ENCODE measurements at regions not wholly inside any gene's neighbourhood (a gene's known extent, or its start where the extent isn't known, plus 50 kb on each side); places are given as distances from the start of the nearest gene placed in this dataset.
"Not testable (repeated sequence)": the region's sequence is repeated elsewhere in the genome, so short reads cannot be mapped to it uniquely, and the experiment has no call there.

DNA sequence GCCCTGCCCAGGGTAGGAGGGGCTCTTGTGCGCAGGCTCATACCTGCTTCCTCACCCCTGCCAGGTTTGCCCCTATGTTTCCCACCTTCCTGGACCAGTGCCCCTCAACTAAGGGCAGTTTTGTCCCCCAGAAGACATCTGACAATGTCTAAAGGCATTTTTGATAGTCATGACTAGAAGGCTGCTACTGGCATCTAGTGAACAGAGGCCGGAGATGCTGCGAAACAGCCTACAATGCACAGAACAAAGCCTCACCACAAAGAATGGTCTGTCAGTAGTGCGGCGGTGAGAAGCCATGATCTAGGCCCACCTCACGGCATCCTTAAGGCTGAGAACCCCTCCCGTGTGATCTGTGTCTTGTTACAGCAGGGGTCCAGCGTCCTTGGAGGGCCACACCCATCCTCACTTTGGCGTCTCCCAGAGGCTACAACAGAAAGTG lies 96.0 kb downstream of the TMEM17 start:
- DNase-seq = peak; percentile 22

GRCh38 chr2:62409442-62409841 lies 96.6 kb downstream of the TMEM17 start:
- no peak for DNase-seq

GRCh38 chr2:62408241-62408677 lies 97.7 kb downstream of the TMEM17 start:
- DNase-seq = no peak

GRCh38 chr2:62407838-62408237 lies 98.2 kb downstream of the TMEM17 start:
- no peak for DNase-seq

DNA sequence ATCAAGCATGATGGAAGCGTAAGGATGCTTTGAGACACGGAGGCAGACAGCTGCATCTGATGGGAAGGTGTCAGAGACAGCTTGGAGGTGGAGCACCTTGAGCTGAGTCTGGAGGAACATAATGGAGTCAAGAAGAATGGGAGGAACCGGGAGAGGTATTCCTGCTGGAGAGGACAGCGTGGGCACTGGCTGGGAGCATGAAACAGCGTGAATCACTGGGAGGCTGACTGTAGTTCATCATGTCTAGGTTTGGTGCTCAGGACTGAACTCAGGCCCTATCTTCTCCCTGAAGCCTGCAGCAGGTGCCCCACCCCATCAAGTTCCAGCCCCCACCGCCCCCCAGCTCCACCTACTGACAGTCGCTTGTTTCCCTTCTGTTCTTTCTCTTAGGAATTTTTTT lies 98.6 kb downstream of the TMEM17 start:
- no peak for DNase-seq

DNA sequence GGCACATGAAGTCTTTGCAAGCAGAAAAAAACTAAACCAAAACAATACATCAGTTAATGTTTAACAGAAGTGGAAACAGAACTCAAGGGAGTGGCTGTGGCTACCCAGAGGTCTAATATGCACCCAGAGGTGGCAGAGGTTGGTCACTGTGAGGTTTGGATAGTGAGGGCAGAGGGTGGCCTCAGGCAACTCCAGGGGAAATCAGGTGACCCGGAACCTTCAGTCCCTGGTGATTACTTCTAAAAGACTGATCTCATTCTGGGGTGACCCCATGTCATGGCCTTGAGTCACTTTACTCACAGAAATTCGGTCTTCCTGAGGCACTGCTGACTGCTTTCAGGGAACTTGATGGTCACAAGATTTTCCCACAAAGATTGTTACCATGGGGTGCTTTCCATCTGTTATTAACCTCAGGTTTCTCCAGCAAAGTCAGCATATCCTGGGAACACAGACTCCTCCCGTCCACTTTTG lies 99.4 kb downstream of the TMEM17 start:
- no peak for DNase-seq

- no peak for DNase-seq
These were observed 101.1 kb downstream of the TMEM17 start for GRCh38 chr2:62404913-62405312.

- no peak for DNase-seq
These were observed 103.8 kb downstream of the TMEM17 start for GRCh38 chr2:62402156-62402555.

DNA sequence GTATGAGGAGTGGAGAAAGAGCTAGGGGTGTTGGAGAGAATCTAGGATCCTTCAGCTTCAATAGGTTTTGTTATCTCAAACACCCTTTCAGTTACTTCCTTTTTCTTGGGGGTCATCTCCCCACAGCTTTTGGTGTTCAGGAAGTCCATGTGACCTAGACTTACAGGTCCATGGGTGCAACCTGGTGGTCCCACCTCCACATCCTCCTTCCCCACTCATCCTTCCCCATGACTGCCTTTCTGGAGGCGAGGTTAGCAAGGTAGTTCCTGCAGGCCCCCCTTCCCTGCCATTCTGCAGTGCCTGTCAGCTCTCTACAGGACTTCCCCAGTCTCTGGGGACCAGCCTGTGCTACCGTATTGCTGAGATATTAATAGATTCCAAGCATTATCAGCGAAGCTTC lies 107.6 kb downstream of the TMEM17 start:
- no peak for DNase-seq

DNA sequence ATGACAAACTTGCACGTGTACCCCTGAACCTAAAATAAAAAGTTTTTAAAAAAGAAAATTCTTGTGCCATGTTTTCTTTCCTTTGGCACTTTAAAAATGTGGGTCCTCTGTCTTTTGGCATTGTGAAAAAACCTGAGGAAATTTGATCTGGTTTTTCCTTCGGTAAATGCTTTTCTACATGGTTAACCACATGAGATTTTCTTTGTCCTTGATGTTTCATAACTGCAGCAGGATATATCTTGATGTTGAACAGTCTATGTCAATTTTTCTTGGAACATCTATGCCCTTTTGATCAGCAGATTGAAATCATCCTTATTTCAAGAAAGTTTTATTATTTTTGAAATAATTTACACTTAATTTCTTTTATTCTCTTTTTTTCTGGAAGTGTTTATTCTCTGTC lies 109.1 kb downstream of the TMEM17 start:
- DNase-seq = no peak

GRCh38 chr2:62393293-62393692 lies 112.7 kb downstream of the TMEM17 start:
- DNase-seq = no peak

DNA sequence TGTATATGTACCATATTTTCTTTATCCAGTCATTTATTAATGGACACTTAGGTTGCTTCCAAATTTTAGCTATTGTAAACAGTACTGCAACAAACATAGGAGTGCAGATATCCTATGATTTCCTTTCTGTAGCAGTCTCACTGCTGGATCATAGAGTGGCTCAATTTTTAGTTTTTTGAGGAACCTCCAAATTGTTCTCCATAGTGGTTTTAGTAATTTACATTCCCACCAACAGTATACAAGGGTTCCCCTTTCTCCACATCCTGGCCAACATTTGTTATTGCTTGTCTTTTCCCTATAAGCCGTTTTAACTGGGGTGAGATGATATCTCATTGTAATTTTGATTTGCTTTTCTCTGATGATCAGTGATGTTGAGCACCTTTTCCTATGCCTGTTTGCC lies 114.3 kb downstream of the TMEM17 start:
- DNase-seq = no peak

DNA sequence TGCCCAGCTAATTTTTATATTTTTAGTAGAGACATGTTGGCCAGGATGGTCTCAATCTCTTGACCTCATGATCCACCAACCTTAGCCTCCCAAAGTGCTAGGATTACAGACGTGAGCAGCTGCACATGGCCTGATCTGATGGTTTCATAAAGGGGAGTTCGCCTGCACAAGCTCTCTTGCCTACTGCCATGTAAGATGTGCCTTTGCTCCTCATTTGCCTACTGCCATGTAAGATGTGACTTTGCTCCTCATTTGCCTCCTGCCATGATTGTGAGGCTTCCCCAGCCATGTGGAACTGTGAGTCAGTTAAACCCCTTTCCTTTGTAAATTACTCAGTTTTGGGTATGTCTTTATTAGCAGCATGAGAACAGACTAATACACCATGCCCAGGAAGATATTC lies 119.6 kb downstream of the TMEM17 start:
- DNase-seq = not testable (repeated sequence)

DNA sequence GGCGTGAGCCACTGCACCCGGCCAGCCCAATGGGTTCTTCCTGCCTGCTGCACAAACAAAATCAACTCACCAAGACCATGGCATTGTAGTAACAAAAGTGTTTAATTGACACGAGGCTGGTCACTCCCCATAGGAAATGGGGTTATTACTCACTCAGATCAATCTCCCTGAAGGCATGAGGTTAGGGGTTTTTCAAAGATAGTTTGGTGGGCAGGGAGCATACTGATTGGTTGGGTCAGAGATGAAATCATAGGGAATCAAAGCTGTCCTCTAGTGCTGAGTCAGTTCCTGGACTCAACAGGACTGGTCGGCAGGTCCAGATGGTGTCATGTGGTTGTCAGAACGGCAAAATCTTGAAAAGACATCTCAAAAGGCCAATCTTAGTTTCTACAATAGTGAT lies 122.1 kb downstream of the TMEM17 start:
- no peak for DNase-seq

- no peak for DNase-seq
These were observed 123.2 kb downstream of the TMEM17 start for GRCh38 chr2:62382757-62383156.

DNA sequence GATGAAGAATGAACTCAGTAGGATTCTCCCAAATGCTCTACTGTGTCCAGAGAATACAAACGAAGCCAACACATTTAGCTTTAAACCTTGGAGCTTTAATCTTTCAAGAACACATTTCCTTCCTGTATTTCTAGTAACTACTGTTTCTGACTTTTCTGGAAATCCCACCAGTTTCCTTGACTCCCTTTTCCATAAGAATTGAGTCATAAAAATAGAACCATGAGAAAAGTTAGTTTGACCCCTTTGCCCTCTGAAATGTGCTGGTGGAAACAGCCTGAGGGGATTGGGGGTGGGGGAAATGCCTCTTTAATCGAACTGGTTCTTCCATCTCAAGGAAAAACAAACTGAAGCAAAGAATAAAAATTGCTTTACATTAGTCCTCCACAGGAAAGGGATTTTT lies 123.9 kb downstream of the TMEM17 start:
- DNase-seq = no peak

DNA sequence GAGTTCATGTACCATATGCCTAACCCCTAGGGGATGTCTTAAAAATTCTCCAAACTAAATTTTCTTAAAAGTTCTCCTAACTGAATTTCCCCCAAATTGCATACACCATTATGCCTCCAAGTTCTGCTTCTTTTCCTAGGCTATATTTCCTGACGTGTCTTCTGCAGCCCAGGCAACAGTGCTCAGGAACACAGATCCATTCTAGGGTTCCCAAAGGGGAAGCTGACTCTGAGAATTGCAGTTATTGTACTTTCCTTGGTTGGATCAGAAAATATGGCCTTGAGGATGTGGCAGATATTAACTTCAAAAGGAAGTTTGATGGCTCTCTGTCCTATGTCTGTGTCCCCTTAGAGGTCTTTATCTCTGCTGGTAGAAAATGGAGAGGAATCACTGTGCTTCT lies 124.3 kb downstream of the TMEM17 start:
- no peak for DNase-seq

DNA sequence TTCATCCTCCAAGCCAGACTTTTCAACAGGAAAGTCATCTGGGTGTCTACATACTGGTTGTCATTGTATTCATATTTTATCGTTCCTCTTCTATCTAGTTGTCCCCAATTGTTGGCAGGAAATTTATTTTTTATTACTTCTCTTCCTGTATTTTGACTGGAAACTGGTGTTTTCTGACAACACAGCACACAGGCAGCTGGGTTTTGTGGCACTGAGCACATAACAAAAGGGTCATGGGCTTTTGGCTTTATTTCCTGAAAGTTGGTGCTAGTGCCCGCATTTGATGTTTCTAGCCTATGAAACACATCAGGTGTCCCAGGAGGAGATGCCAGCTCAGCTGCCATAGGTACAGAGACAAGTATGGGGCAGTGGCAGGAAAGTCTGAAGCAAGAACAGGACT lies 126.4 kb downstream of the TMEM17 start:
- DNase-seq = no peak

GRCh38 chr2:62375113-62375420 lies 130.9 kb downstream of the TMEM17 start:
- no peak for DNase-seq

GRCh38 chr2:62374301-62375112 lies 131.5 kb downstream of the TMEM17 start:
- DNase-seq = no peak

DNA sequence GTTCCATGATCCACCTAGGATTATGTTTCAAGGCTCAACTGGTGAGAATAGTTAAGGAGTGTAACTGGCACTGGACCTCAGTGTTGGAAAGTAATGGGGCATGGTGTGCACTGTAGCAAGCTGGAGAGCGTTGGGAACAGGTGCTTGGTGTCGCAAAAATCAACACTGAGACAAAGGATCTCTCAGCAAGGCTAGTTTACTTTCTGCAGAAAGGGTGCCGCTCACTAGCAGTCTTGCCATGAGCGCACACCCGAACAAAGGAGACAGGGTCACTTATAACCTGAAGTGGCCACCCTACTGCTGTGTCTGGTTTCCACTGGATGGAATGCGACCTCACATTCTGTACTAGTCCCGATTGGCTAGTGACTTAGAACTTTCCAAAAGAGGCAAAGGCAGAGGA lies 133.2 kb downstream of the TMEM17 start:
- DNase-seq = no peak

DNA sequence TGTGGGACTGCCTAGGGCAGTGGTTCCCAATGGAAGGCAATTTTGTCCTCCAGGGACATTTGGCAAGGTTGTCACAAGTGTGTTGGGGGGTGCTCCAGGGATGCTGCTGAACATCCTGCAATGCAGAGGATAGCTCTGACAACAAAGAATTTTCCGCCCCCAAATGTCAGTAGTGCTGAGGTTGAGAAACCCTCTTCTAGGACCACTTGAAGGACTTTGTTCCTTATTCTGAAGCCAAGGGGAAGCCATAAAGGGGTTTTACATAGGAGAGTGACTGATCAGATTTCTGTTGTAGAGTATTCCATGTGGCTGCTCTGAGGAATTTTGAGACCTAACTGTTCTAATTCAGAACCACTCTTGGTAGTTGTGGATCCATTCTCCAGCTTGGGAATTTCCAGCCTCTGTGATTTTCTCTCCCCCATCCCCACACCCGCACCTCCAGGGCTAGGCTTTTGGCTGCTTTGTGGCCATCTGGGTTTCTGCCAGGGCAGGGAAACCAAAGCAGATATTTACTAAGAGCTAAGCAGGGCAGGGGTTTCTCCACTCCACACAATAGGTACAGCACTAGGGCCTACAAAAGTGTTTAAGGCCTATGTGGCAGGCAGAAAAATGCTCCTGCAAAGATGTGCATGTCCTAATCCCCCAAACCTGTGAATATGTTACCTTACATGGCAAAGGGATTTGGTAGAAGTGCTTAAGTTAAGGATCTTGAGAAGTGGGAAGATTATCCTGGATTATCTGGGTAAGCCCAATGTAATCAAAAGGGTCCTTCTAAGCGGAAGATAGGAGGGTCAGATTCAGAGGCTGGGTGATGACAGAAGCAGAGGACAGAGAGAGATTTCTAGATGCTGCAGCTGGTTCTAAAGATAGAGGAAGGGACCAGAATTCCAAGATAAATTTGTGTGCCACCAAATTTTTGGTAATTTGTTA lies 135.4 kb downstream of the TMEM17 start:
- DNase-seq = no peak

- no peak for DNase-seq
These were observed 136.3 kb downstream of the TMEM17 start for GRCh38 chr2:62369541-62370202.

Measured in NCI-H526 treated with DMSO at 0.1 percent for 48 hours (cell line).